IPS-20b (cell line): ENCODE measurements at regions not wholly inside any gene's neighbourhood (a gene's known extent, or its start where the extent isn't known, plus 50 kb on each side); places are given as distances from the start of the nearest gene placed in this dataset.

Source experiments
- H3K27ac ChIP-seq: one replicate; pipeline ENCODE4 v1.5.1; 2013; ENCODE audit warnings: low read length
- H3K27me3 ChIP-seq: 2 replicates; pipeline ENCODE4 v1.6.1; 2013; ENCODE audit warnings: mild to moderate bottlenecking, low read length, inconsistent platforms; ENCODE audit not compliant: insufficient read depth
- H3K36me3 ChIP-seq: 2 replicates; pipeline ENCODE4 v1.6.1; 2013; ENCODE audit warnings: low read depth, mild to moderate bottlenecking, inconsistent platforms, low read length, moderate library complexity; ENCODE audit not compliant: insufficient read depth
- H3K4me1 ChIP-seq: 2 replicates; pipeline ENCODE4 v1.6.1; 2013; ENCODE audit warnings: mild to moderate bottlenecking, control low read depth, inconsistent platforms, low read length, moderate library complexity; ENCODE audit not compliant: insufficient read depth
- H3K4me3 ChIP-seq: 2 replicates; pipeline ENCODE4 v1.5.1; 2013; ENCODE audit warnings: mild to moderate bottlenecking, low read length, inconsistent platforms
- H3K9ac ChIP-seq: 2 replicates; pipeline ENCODE4 v1.6.1; 2013; ENCODE audit warnings: low read depth, mild to moderate bottlenecking, inconsistent platforms, low read length, moderate library complexity
- H3K9me3 ChIP-seq: 2 replicates; pipeline ENCODE4 v1.6.1; 2013; ENCODE audit warnings: mild to moderate bottlenecking, low read depth, low read length, inconsistent platforms; ENCODE audit not compliant: insufficient read depth

DNA sequence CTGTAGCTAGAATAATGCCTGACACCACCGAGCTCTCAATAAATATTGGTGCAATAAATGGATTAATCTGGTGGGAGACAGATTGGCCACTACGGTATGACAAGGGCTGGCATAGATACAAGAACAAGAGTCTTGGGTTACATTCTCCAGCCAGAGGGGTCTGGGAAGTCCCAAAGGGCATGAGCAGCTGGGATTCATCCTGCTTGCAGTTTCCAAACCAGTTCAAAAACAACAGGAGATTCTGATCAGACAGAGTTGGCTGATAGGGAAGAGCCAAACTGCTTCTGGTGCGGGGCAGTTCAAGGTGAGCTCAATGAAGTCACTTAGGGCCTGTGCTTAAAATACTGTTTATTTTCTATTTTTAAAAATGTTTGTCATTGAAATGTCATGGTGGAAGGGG is 266.9 kb downstream of the TNS1 start:
- H3K4me1 ChIP-seq = no peaks in the 10 kb centered on the region
- no peak overlapping the region for H3K9ac ChIP-seq
- no peak overlapping the region for H3K27ac ChIP-seq
- H3K27me3 ChIP-seq = no peaks in the 10 kb centered on the region
- no peaks in the 10 kb centered on the region for H3K36me3 ChIP-seq
- no peak overlapping the region for H3K4me3 ChIP-seq
- no peaks in the 10 kb centered on the region for H3K9me3 ChIP-seq

DNA sequence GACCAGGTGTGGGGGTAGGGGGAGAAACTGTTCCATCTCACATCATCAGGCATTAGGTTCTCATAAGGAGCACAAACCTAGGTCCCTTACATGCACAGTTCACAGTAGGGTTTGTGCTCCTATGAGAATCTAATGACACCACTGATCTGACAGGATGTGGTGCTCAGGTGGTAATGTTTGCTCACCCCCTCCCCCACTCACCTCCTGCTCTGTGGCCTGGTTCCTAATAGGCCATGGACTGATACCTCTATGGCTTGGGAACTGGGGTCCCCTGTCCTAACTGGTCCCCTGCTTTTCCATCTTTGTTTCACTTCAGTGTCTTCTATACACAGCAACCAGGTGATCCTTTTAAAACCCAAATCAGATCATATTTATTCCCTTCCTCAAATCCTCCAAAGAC is 267.8 kb downstream of the TNS1 start:
- H3K4me3 ChIP-seq = no peak overlapping the region
- H3K36me3 ChIP-seq = no peaks in the 10 kb centered on the region
- H3K9ac ChIP-seq = no peak overlapping the region
- H3K9me3 ChIP-seq = no peaks in the 10 kb centered on the region
- H3K27me3 ChIP-seq = no peaks in the 10 kb centered on the region
- no peaks in the 10 kb centered on the region for H3K4me1 ChIP-seq
- H3K27ac ChIP-seq = no peak overlapping the region

DNA sequence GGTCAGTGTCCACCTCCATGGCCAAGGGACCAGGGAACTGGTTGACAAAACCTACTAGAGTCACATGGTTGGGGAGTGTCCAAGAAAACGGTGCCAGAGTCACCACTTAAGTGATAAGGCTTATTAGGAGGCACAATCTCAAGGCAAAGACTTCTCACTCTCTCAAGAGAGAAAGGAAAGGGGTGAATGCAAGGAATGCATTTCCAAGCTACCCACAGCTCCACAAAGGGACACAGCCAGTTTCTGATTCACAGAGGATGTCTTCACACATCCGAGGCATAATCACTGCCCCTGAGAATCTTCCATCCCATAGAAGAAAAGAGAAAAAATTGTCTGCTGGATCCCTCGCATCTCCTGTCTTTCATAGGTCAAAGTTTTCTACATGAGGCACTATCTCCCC is 269.3 kb downstream of the TNS1 start:
- no peaks in the 10 kb centered on the region for H3K9me3 ChIP-seq
- H3K4me3 ChIP-seq = no peak overlapping the region
- H3K4me1 ChIP-seq = no peaks in the 10 kb centered on the region
- no peak overlapping the region for H3K27ac ChIP-seq
- no peak overlapping the region for H3K9ac ChIP-seq
- no peaks in the 10 kb centered on the region for H3K36me3 ChIP-seq
- no peaks in the 10 kb centered on the region for H3K27me3 ChIP-seq

DNA sequence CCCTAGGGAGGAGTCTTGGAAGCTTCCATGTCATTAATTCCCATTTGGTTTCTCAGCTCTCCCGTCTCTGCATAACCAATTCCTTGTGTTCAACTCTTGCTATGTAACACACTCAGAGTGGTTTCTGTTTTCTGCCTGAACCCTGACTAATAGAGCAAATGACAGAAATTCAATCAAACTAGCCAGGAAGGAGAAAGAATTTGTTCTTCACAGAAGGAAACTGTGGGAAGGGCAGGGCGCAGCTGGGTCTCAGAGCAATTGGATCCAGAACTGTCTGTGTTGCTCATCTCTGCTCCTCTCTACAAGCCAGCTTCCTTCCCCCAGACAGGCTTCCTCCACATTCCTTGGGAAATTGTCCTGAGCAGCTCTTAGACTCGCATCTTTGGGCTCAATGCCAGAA is 269.8 kb downstream of the TNS1 start:
- H3K4me1 ChIP-seq = no peaks in the 10 kb centered on the region
- H3K9me3 ChIP-seq = no peaks in the 10 kb centered on the region
- H3K27me3 ChIP-seq = no peaks in the 10 kb centered on the region
- no peak overlapping the region for H3K9ac ChIP-seq
- H3K27ac ChIP-seq = no peak overlapping the region
- H3K4me3 ChIP-seq = no peak overlapping the region
- no peaks in the 10 kb centered on the region for H3K36me3 ChIP-seq

DNA sequence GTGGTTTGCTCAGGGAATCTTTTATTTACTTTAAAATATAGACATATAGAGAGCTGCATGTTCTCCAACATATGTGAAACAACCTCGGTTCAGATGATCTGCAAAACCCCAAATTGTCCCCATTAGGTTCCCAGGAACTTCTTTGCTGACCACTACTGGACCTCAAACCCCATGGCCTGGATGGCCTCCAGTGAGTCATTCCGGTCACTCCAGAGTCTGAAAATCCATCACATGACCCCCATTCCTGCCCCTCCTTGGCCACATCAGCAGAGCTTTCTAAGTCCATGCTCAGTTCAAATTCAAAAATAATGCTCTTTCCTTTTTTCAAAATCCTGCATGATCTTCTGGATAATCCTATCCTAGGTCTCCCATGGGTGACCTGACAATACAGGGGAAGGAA is 271.0 kb downstream of the TNS1 start:
- H3K9ac ChIP-seq = no peak overlapping the region
- H3K27me3 ChIP-seq = no peaks in the 10 kb centered on the region
- H3K4me3 ChIP-seq = no peak overlapping the region
- H3K9me3 ChIP-seq = no peaks in the 10 kb centered on the region
- no peaks in the 10 kb centered on the region for H3K4me1 ChIP-seq
- no peak overlapping the region for H3K27ac ChIP-seq
- H3K36me3 ChIP-seq = no peaks in the 10 kb centered on the region

DNA sequence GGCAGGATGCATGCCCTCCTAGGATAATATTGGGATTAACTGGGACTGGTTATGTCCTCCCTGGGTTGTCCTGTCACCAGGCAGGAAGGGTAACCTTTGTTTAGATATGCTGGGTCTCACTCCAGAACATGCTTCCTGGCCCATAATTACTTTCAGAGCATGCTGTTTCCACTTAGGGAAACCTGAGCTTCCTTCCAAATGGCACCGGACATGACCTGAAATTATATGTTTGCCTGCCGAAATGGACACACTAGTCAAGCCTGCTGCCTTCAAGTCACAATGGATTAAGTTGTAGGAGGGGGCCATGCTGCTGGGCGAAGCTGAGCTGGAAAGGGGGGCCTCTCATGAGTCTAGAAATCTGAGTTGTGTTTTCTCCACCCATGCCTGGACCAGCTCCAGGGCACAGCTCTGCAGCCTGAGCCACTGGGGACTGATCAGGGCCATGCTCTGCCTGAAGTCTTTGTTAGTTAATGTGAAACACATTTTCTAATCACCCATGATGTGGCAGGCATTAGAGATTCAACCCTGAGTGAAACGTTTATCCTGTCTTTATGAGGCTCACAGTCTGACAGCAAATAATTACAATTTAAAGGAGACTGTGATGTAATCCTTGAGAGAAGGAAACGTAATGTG is 273.3 kb downstream of the TNS1 start:
- no peak overlapping the region for H3K27ac ChIP-seq
- H3K36me3 ChIP-seq = no peaks in the 10 kb centered on the region
- H3K4me1 ChIP-seq = no peaks in the 10 kb centered on the region
- no peaks in the 10 kb centered on the region for H3K27me3 ChIP-seq
- H3K4me3 ChIP-seq = no peak overlapping the region
- H3K9me3 ChIP-seq = no peaks in the 10 kb centered on the region
- no peak overlapping the region for H3K9ac ChIP-seq

DNA sequence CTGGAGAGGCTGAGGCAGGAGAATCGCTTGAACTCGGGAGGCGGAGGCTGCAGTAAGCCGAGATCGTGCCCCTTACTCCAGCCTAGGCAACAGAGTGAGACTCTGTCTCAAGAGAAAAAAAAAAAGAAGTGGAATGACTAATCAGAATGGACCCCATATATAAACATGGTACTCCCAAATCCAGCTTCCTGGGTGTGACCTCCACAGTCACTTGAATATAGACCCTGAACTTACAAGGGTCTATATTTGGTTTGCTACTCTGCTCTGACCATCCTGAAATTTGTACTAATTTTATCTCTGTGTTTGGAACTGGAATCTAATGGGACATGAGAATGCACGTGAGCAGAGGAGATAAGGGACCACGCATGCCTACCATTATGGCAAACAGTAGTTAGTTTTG is 275.0 kb downstream of the TNS1 start:
- H3K27me3 ChIP-seq = no peaks in the 10 kb centered on the region
- H3K27ac ChIP-seq = no peak overlapping the region
- H3K9ac ChIP-seq = no peak overlapping the region
- H3K4me1 ChIP-seq = no peaks in the 10 kb centered on the region
- no peaks in the 10 kb centered on the region for H3K36me3 ChIP-seq
- no peaks in the 10 kb centered on the region for H3K9me3 ChIP-seq
- no peak overlapping the region for H3K4me3 ChIP-seq

DNA sequence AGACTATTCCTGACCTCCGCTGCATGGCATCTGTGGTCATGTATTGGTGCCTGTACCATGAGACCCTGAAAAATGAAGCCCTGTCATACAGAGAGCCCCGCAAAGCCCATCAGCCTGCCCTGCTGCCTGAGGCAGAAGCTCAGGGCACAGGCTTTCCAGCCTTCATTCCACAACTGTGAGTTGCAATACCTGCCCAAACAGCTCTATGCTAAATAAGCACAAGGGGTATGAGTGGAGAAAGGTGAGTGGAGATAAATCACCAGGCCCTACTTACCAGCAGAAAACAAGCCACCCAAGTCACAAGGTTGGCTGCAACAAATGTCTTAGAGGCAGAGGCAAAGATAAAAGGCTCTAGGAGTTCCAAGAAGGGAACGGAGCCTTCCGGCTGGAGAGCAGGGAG is 277.4 kb downstream of the TNS1 start:
- no peak overlapping the region for H3K27ac ChIP-seq
- no peaks in the 10 kb centered on the region; the same call in 1 of the 2 replicates for H3K9me3 ChIP-seq
- H3K9ac ChIP-seq = no peak overlapping the region
- H3K36me3 ChIP-seq = no peaks in the 10 kb centered on the region
- H3K4me3 ChIP-seq = no peak overlapping the region
- no peaks in the 10 kb centered on the region for H3K27me3 ChIP-seq
- no peaks in the 10 kb centered on the region for H3K4me1 ChIP-seq

DNA sequence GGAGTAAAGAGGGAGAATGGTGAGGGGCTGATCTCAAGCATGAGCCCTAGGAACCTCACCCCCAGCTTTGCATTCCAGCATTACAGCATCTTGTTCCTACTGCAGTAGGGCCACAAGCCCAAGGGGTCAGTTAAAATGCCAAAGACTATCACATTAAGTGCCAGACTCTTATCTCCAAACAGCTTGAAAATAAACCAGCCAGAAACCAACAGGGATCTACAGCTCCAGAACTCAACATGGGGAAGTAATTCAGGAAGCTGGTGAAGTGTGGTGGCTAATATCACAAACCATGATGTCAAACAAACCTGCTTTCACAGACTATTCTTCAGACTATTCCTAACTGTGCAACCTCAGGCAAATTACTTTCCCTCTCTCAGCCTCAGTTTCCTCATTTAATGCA is 278.3 kb downstream of the TNS1 start:
- no peaks in the 10 kb centered on the region; the same call in 1 of the 2 replicates for H3K9me3 ChIP-seq
- H3K27ac ChIP-seq = no peak overlapping the region
- H3K27me3 ChIP-seq = no peaks in the 10 kb centered on the region
- H3K9ac ChIP-seq = no peak overlapping the region
- H3K4me3 ChIP-seq = no peak overlapping the region
- H3K4me1 ChIP-seq = no peaks in the 10 kb centered on the region
- no peaks in the 10 kb centered on the region for H3K36me3 ChIP-seq

DNA sequence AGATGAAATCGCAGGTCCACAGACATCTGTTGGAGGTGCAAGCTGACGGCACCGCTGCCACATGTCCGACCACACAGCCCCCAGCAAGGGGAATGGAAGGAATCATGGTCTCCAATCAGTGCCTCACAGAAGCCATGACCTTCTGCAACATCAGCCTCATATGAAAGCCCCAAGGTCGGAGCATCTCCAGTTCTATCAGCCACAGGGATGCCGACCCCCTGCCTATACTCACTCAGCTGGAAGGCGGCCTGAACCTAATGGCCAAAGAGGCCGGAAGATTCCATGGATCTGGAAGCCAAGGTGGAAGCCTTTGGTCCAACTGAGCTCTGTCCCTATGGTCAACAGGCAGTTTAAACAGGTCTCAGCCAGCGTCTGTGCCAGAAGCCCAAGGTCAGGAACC is 278.8 kb downstream of the TNS1 start:
- Histone ChIP-seq H3K27me3 (no peaks in the 10 kb centered on the region), H3K9ac (no peak overlapping the region), H3K4me1 (no peaks in the 10 kb centered on the region), H3K9me3 (no peaks in the 10 kb centered on the region; the same call in 1 of the 2 replicates), H3K36me3 (no peaks in the 10 kb centered on the region), H3K27ac (no peak overlapping the region), H3K4me3 (no peak overlapping the region)

DNA sequence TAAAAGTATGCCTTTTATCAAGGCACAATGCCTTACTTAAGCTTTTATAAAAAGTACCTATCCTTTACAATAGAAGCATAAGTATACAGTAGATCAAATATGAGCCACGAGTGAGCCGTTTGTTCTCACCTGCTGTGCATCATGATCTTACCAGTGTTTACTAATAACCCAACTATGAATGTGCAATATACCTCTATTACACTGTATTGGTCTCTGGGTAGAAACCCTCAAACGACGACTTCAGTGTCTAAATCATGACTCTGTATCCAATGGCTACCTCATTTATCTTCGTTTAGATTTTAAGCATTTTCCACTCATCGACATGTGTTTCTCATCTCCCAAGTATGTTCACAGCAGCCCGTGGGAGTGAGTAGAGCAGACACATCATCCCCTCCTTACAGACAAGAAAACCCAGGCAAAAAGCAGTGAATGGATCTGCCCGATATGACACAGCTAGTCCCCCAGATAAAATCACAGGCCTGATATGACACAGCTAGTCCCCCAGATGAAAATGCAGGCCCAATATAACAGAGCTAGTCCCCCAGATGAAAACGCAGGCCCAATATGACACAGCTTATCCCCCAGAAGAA is 279.8 kb downstream of the TNS1 start:
- H3K9ac ChIP-seq = no peak overlapping the region
- no peaks in the 10 kb centered on the region for H3K36me3 ChIP-seq
- no peaks in the 10 kb centered on the region for H3K4me1 ChIP-seq
- H3K9me3 ChIP-seq = no peaks in the 10 kb centered on the region; the same call in 1 of the 2 replicates
- no peak overlapping the region for H3K4me3 ChIP-seq
- no peaks in the 10 kb centered on the region; the same call in 1 of the 2 replicates for H3K27me3 ChIP-seq
- no peak overlapping the region for H3K27ac ChIP-seq

DNA sequence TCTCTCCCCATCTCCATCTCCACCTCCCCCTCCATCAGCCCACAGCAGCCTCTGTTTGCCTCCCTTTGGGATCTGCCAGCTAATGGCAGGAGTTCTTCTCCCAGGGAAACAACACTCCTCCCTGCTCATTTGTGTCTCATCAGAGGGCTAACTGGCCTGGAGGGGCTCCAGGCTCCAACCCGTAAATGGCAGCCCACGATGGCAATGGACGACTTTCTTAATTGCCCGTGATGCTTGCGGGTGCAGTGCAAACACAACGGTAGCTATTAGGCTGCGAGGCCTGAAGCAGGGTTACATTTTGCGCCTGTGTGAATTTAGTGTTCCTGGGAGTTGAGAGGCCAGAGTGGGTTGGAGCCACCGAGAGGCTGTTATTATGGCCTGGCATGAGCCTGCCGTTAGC is 285.1 kb downstream of the TNS1 start:
- Histone ChIP-seq H3K4me1 (no peaks in the 10 kb centered on the region), H3K9ac (no peak overlapping the region), H3K4me3 (no peak overlapping the region), H3K9me3 (no peaks in the 10 kb centered on the region; the same call in 1 of the 2 replicates), H3K27ac (no peak overlapping the region), H3K27me3 (peaks cover 5% of the 10 kb centered on the region), H3K36me3 (no peaks in the 10 kb centered on the region)
